ENCODE measurements at regions not wholly inside any gene's neighbourhood (a gene's known extent, or its start where the extent isn't known, plus 50 kb on each side); places are given as distances from the start of the nearest gene placed in this dataset.

- no peak for TF ChIP-seq CTCF (IDR thresholded peaks at IDR 0.05; ENCODE audit: extremely low read depth, insufficient read depth, missing control alignments)
- DNase-seq (ENCODE audit: low spot score) = no peak
- in situ Hi-C loops (cut with MboI; ENCODE audit: low pct_unique_long_range_greater_than_20kb, low sequenced_read_pairs, unreplicated experiment) = no loop called here
Measured at GRCh38 chrX:7253565-7253964, 105.6 kb upstream of the PUDP start.

DNA sequence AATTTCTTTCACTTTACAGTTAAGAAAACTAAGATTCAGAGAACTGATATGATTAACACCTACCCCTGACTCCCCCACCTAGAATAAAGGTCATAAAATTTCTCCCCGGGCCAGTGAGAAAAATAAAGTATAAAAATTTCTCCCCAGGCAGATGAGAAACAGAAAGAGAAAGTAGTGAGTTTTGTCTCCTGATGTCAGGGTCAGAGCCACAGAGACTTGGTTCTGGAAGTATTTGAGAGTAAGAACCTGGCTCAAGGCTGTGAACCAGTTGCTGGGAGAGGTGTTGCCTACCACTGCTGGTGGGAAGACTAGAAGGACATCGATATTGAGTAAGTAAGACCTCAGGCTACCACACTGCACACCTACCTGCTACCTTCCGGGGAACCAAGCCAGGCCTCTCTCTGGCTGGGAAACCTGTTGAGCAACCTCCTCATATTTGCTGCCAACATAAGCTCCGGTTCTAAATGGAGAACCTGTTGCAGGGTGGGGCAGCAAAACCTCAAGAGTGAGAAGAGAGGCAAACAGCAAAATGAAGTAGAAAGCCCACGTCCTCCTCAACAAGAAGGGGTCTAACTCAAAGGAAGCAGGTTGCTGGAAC lies 104.2 kb upstream of the PUDP start:
- peak; percentile 19 for DNase-seq (ENCODE audit: low spot score)
- in situ Hi-C loops (cut with MboI; ENCODE audit: low pct_unique_long_range_greater_than_20kb, low sequenced_read_pairs, unreplicated experiment) = no loop called here
- no peak for TF ChIP-seq CTCF (IDR thresholded peaks at IDR 0.05; ENCODE audit: extremely low read depth, insufficient read depth, missing control alignments)

DNA sequence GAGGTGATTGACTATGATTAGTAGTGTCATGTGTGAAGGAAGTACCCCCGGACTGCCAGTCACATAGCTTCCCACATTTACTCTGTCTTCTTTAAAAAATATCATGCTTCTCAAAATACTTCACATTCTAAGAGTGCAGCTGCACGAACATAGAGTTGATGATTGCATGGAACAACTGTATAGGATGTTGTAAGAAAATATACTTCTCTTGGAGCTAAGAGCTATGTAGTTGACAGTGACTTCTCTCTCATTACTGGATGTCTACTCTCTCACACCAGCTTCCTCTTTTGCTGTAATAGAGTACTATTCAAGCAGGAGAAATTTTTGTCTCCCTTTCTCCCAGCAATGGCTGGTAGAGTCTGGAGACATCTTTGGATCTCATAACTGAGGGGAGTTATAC lies 99.4 kb upstream of the PUDP start:
- DNase-seq (ENCODE audit: low spot score) = no peak
- in situ Hi-C loops (cut with MboI; ENCODE audit: low pct_unique_long_range_greater_than_20kb, low sequenced_read_pairs, unreplicated experiment) = no loop called here
- TF ChIP-seq CTCF (IDR thresholded peaks at IDR 0.05; ENCODE audit: extremely low read depth, insufficient read depth, missing control alignments) = no peak

DNA sequence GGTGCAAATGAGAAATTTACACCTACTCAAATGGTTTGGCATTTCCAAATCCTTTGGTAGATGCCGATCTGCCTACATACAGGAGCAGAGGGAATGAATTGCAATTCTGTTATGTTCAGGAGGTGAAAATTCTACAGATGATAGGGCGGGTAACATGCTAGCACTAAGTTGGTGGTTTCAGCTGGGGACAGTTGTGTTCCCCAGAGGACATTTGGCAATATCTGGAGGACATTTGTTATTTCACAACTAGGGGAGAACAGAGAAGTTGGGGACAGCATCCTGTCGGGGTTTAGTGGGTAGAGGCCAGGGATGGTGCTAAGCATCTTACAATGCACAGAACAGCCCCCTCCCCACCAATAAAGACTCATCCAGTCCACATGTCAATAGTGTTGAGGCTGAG lies 96.5 kb upstream of the PUDP start:
- no peak for TF ChIP-seq CTCF (IDR thresholded peaks at IDR 0.05; ENCODE audit: extremely low read depth, insufficient read depth, missing control alignments)
- in situ Hi-C loops (cut with MboI; ENCODE audit: low pct_unique_long_range_greater_than_20kb, low sequenced_read_pairs, unreplicated experiment) = no loop called here
- DNase-seq (ENCODE audit: low spot score) = no peak

DNA sequence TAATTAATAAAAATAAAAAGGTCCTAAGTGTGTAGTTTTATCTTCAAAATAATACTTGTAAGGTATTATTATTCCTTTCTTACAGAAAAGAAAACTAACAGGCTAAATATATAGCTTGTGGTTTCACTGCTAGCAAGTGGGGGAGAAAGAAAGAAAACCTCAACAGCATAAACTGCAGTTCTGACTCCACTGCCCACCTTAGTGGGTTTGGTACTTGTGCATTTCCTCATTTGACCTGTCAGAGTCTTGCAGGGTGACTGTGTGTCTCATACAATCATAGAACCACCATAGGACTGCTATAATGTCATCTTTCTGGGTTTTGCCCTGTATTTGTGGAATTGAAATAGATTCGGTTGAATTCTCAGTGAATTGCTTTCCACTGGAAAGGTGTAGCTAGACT lies 94.7 kb upstream of the PUDP start:
- peak; percentile 74 for DNase-seq (ENCODE audit: low spot score)
- in situ Hi-C loops (cut with MboI; ENCODE audit: low pct_unique_long_range_greater_than_20kb, low sequenced_read_pairs, unreplicated experiment) = no loop called here
- TF ChIP-seq CTCF (IDR thresholded peaks at IDR 0.05; ENCODE audit: extremely low read depth, insufficient read depth, missing control alignments) = no peak

- in situ Hi-C loops (cut with MboI; ENCODE audit: low pct_unique_long_range_greater_than_20kb, low sequenced_read_pairs, unreplicated experiment) = no loop called here
- DNase-seq (ENCODE audit: low spot score) = no peak
- TF ChIP-seq CTCF (IDR thresholded peaks at IDR 0.05; ENCODE audit: extremely low read depth, insufficient read depth, missing control alignments) = no peak
Measured at GRCh38 chrX:7240929-7241328, 93.0 kb upstream of the PUDP start.

DNA sequence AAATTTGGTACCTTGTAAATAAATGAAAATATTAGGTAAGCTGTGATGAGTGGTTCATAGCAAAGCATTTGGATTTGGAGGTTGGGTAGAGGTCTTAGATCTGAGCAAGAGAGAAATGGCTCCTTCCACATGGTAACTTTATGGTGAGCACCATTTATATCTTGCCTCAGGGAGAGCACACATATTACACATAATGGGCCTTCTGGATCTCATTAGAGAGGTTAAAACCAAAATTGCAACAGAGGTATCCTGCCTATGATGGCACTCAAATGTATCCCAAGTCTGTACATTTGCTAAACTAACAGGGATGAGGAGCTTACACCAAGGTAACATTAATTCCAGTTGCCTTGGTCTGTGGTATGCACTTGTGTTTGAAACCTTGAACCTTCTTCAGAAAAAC lies 87.1 kb upstream of the PUDP start:
- TF ChIP-seq CTCF (IDR thresholded peaks at IDR 0.05; ENCODE audit: extremely low read depth, insufficient read depth, missing control alignments) = no peak
- DNase-seq (ENCODE audit: low spot score) = no peak
- in situ Hi-C loops (cut with MboI; ENCODE audit: low pct_unique_long_range_greater_than_20kb, low sequenced_read_pairs, unreplicated experiment) = no loop called here

All from GM13977 (cell line).